MM.1S (cell line): ENCODE measurements at regions not wholly inside any gene's neighbourhood (a gene's known extent, or its start where the extent isn't known, plus 50 kb on each side); places are given as distances from the start of the nearest gene placed in this dataset.

Experiments used
- DNase-seq: peaks from one replicate; pipeline ENCODE4 v3.0.0-alpha.2; 2015
- H2AFZ ChIP-seq: fragments of 300-600 bp; sonication (generic); 2 replicates; pipeline ENCODE4 v1.6.0; 2016; ENCODE audit warnings: antibody characterized with exemption, low read length
- H3F3A ChIP-seq: fragments of 300-600 bp; sonication (generic); 2 replicates; pipeline ENCODE4 v1.6.1; 2016; ENCODE audit warnings: mild to moderate bottlenecking, antibody characterized with exemption, low read length, moderate library complexity, mixed read lengths; ENCODE audit not compliant: insufficient read depth
- H3K27ac ChIP-seq: fragments of 300-600 bp; sonication (generic); 2 replicates; pipeline ENCODE4 v1.5.1; 2016; ENCODE audit warnings: mild to moderate bottlenecking, low read length
- H3K27me3 ChIP-seq: fragments of 300-600 bp; sonication (generic); replicated peaks from 2 replicates; pipeline ENCODE4 v1.6.0; 2016; ENCODE audit warnings: low read length; ENCODE audit not compliant: insufficient read depth
- H3K36me3 ChIP-seq: fragments of 300-600 bp; sonication (generic); replicated peaks from 2 replicates; pipeline ENCODE4 v1.6.1; 2016; ENCODE audit warnings: mild to moderate bottlenecking, low read length, mixed read lengths; ENCODE audit not compliant: insufficient read depth
- H3K4me1 ChIP-seq: fragments of 300-600 bp; sonication (generic); 2 replicates; pipeline ENCODE4 v1.6.1; 2016; ENCODE audit warnings: low read length, mixed read lengths
- H3K4me2 ChIP-seq: fragments of 300-600 bp; sonication (generic); 2 replicates; pipeline ENCODE4 v1.6.0; 2016; ENCODE audit warnings: low read depth, low read length
- H3K4me3 ChIP-seq: fragments of 300-600 bp; sonication (generic); 2 replicates; pipeline ENCODE4 v1.5.1; 2016; ENCODE audit warnings: low read length, mixed read lengths
- H3K79me2 ChIP-seq: fragments of 300-600 bp; sonication (generic); 2 replicates; pipeline ENCODE4 v1.6.1; 2016; ENCODE audit warnings: mixed run types, low read length, mixed read lengths
- H3K9ac ChIP-seq: fragments of 300-600 bp; sonication (generic); 2 replicates; pipeline ENCODE4 v1.6.1; 2016; ENCODE audit warnings: low read length, mixed read lengths
- H3K9me2 ChIP-seq: fragments of 300-600 bp; sonication (generic); replicated peaks from 2 replicates; pipeline ENCODE4 v1.6.1; 2016; ENCODE audit warnings: mild to moderate bottlenecking, low read length, mixed read lengths; ENCODE audit not compliant: insufficient read depth
- H3K9me3 ChIP-seq: fragments of 300-600 bp; sonication (generic); replicated peaks from 2 replicates; pipeline ENCODE4 v1.6.1; 2016; ENCODE audit warnings: mild to moderate bottlenecking, low read length, mixed read lengths; ENCODE audit not compliant: insufficient read depth
- H4K20me1 ChIP-seq: fragments of 300-600 bp; sonication (generic); 2 replicates; pipeline ENCODE4 v1.6.1; 2016; ENCODE audit warnings: mild to moderate bottlenecking, low read length, moderate library complexity, mixed read lengths; ENCODE audit not compliant: insufficient read depth
- EZH2 ChIP-seq: fragments of 300-600 bp; sonication (generic); optimal IDR thresholded peaks from 2 replicates; pipeline ENCODE3; 2017; ENCODE audit warnings: low read depth, mild to moderate bottlenecking, antibody characterized with exemption, low read length, mixed read lengths
- EZH2phosphoT487 ChIP-seq: fragments of 300-600 bp; sonication (generic); IDR thresholded peaks from 2 replicates; pipeline ENCODE4 v1.6.1; 2018; ENCODE audit warnings: antibody characterized with exemption, low read length
- TF ChIP-seq, protein P1 (sequence below): fragments of 300-600 bp; sonication (generic); IDR thresholded peaks from 2 replicates; pipeline ENCODE4 v1.5.1; 2016; ENCODE audit warnings: antibody characterized with exemption, low read length, mixed read lengths

DNA sequence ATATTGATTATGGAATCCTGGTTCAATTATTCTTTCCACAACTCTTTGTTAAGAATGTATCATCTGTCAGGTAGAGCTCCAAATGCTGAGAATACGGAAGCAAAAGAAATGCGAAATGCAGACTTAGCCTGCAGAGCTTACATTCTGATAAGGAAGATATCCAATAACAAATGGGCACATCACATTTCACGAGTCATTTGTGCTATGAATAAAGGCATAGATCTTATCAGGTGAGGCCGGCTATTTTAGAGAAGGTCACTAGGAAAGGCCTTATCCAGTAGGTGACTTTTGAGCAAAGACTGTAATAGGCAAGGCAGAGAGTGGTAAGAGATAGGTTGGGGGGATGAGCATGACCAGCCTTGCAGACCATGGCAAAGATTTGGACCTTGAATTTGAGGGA, 174.3 kb upstream of the SERPINE2 start:
- Histone ChIP-seq H4K20me1 (no peaks in the 10 kb centered on the region), H3K4me3 (no peak overlapping the region), H2AFZ (no peak overlapping the region), H3K4me2 (no peak overlapping the region), H3K27ac (no peak overlapping the region), H3K9ac (no peak overlapping the region), H3K9me3 (no peaks in the 10 kb centered on the region), H3K27me3 (no peaks in the 10 kb centered on the region), H3F3A (no peaks in the 10 kb centered on the region), H3K36me3 (no peaks in the 10 kb centered on the region), H3K79me2 (no peaks in the 10 kb centered on the region), H3K4me1 (no peaks in the 10 kb centered on the region), H3K9me2 (no peaks in the 10 kb centered on the region)
- TF ChIP-seq, protein P1, sequence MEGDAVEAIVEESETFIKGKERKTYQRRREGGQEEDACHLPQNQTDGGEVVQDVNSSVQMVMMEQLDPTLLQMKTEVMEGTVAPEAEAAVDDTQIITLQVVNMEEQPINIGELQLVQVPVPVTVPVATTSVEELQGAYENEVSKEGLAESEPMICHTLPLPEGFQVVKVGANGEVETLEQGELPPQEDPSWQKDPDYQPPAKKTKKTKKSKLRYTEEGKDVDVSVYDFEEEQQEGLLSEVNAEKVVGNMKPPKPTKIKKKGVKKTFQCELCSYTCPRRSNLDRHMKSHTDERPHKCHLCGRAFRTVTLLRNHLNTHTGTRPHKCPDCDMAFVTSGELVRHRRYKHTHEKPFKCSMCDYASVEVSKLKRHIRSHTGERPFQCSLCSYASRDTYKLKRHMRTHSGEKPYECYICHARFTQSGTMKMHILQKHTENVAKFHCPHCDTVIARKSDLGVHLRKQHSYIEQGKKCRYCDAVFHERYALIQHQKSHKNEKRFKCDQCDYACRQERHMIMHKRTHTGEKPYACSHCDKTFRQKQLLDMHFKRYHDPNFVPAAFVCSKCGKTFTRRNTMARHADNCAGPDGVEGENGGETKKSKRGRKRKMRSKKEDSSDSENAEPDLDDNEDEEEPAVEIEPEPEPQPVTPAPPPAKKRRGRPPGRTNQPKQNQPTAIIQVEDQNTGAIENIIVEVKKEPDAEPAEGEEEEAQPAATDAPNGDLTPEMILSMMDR, result no peak
- TF ChIP-seq EZH2, result no peak
- no peak for TF ChIP-seq EZH2phosphoT487
- DNase-seq, result no peak

DNA sequence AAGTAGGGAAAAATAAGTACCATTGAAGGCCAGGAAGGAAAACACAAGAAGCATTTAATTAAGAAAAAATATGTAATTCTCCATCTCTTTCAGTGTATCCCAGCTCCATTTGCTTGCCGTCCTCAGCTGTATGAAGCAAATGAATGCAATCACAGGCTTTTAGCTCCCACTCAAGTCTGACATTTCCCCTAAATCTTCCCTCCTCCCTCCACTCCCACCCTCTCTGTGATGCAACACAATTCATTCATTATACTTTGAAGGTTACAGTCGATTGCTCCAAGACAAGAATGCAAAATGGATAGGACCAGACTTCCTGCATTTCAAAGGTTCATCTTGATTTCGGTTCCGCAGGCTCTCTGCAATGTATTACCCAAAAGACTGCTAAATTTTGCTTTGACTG, 172.7 kb upstream of the SERPINE2 start:
- Histone ChIP-seq H3K4me3 (no peak overlapping the region), H3K4me1 (no peaks in the 10 kb centered on the region), H3K4me2 (no peak overlapping the region), H3K9ac (no peak overlapping the region), H3K27ac (no peak overlapping the region), H2AFZ (no peak overlapping the region), H3F3A (no peaks in the 10 kb centered on the region), H3K9me3 (no peaks in the 10 kb centered on the region), H3K27me3 (no peaks in the 10 kb centered on the region), H3K9me2 (no peaks in the 10 kb centered on the region), H4K20me1 (no peaks in the 10 kb centered on the region), H3K36me3 (no peaks in the 10 kb centered on the region), H3K79me2 (no peaks in the 10 kb centered on the region)
- no peak for DNase-seq
- TF ChIP-seq EZH2 (no peak), EZH2phosphoT487 (no peak)
- TF ChIP-seq, protein P1, result no peak

DNA sequence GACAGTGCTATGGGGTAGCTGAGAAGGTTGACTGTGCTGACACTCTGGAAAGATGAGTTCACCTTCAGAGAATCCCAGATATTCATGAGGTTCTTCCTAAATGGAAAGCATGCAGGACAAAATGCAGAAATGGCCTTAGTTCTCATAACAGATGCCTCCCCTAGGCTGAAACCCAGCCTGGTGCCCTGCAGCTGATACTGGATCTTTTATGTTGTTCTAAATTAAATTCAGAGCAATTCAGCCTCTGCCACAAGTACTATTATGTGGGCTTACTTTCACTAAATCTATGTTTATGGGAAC, 172.0 kb upstream of the SERPINE2 start:
- H3K4me3 ChIP-seq, result no peak overlapping the region
- no peak overlapping the region for H3K4me2 ChIP-seq
- no peaks in the 10 kb centered on the region for H4K20me1 ChIP-seq
- H3K79me2 ChIP-seq, result no peaks in the 10 kb centered on the region
- no peaks in the 10 kb centered on the region for H3K9me3 ChIP-seq
- no peak overlapping the region for H3K9ac ChIP-seq
- no peaks in the 10 kb centered on the region for H3F3A ChIP-seq
- no peaks in the 10 kb centered on the region for H3K9me2 ChIP-seq
- no peak overlapping the region for H3K27ac ChIP-seq
- no peaks in the 10 kb centered on the region for H3K27me3 ChIP-seq
- H2AFZ ChIP-seq, result no peak overlapping the region
- DNase-seq, result no peak
- no peaks in the 10 kb centered on the region for H3K4me1 ChIP-seq
- TF ChIP-seq EZH2 (no peak), EZH2phosphoT487 (no peak)
- TF ChIP-seq, protein P1, result no peak
- H3K36me3 ChIP-seq, result no peaks in the 10 kb centered on the region
